Thyroid gland (tissue), 4 donors: ENCODE measurements at regions not wholly inside any gene's neighbourhood (a gene's known extent, or its start where the extent isn't known, plus 50 kb on each side); places are given as distances from the start of the nearest gene placed in this dataset.

Source experiments
- DNase-seq, 2 donors: peaks; one replicate each; pipeline ENCODE4 v3.0.0-alpha.2; 2019
- H3K27ac ChIP-seq, 3 donors: fragments of 200-600 bp; sonication (generic); 1 replicate in 2 of 3; 2 replicates in 1 of 3; pipeline ENCODE4 v1.5.1; 2016 to 2019; ENCODE audit warnings: mild to moderate bottlenecking in 1 of 3, moderate library complexity in 1 of 3
- H3K27me3 ChIP-seq: fragments of 200-600 bp; sonication (generic); one replicate; pipeline ENCODE4 v1.5.1; 2019
- H3K36me3 ChIP-seq, 2 donors: fragments of 200-600 bp; sonication (generic); one replicate each; pipeline ENCODE4 v1.5.1; 2016 to 2019
- H3K4me1 ChIP-seq, 2 donors: fragments of 200-600 bp; sonication (generic); one replicate each; pipeline ENCODE4 v1.5.1; 2017 to 2019
- H3K4me3 ChIP-seq, 3 donors: fragments of 200-600 bp; sonication (generic); replicated peaks in 1 of 3; 1 replicate in 2 of 3; 2 replicates in 1 of 3; pipeline ENCODE4 v1.5.1; 2016; ENCODE audit warnings: mild to moderate bottlenecking in 1 of 3
- H3K9me3 ChIP-seq: fragments of 200-600 bp; sonication (generic); one replicate; pipeline ENCODE4 v1.5.1; 2017
- CTCF ChIP-seq, 6 experiments: fragments of 200-600 bp in 3 of 6; fragments of 450-650 bp in 3 of 6; sonication (generic) in 3 of 6; IDR thresholded peaks; one replicate each; pipeline ENCODE4 v1.5.1; 2016 to 2019; ENCODE audit warnings: antibody characterized with exemption in 6 of 6, mild to moderate bottlenecking in 2 of 6, inconsistent platforms in 1 of 6, moderate library complexity in 1 of 6
- POLR2A ChIP-seq, 2 donors: fragments of 450-650 bp; IDR thresholded peaks; one replicate each; pipeline ENCODE4 v1.6.1; 2017; ENCODE audit warnings: antibody characterized with exemption in 2 of 2, mild to moderate bottlenecking in 2 of 2, moderate library complexity in 1 of 2
- WGBS, 2 donors: methylation state at CpG; one replicate each; pipeline ENCODE4 v1.1.5; 2017; 5-methylcytosine and 5-hydroxymethylcytosine counted together
- intact Hi-C: fragments of 100-400 bp; cut with DNase I; formaldehyde crosslinking; loops from one replicate; pipeline ENCODE4 v1.15.1; 2023

DNA sequence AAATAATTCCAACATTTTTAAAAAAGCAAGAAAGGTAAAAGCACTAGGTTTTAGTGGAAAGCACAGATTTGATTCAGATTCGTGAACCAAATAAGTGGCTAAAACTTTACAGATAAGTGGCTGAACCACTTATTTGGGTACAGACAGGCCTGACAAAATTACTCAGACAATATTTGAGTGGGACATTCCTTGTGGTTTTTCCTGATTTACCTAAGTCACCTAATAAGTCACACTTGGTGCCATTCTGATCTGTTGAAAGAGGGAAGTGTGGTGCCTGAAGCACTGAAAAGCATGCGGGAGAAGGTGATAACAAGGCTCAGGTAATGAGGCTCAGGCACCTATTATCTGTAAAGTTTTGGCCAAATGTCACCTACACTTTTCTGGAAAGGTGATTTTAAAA is 81.6 kb upstream of the CD55 start:
- WGBS, 2 donors, result 62 to 77% methylated on average over 2 of the region's 2 CpGs
- H3K36me3 ChIP-seq, result no peaks in the 10 kb centered on the region
- no peak overlapping the region for H3K4me3 ChIP-seq
- intact Hi-C loops, result no loop called here
- H3K4me1 ChIP-seq, result peaks cover 0 to 4% of the 10 kb centered on the region in 2 donors
- no peak for TF ChIP-seq POLR2A (IDR thresholded peaks at IDR 0.05)
- no peak for TF ChIP-seq CTCF (IDR thresholded peaks at IDR 0.05)
- H3K9me3 ChIP-seq, result no peaks in the 10 kb centered on the region
- DNase-seq, result no peak
- no peaks in the 10 kb centered on the region for H3K27me3 ChIP-seq
- no peak overlapping the region for H3K27ac ChIP-seq

DNA sequence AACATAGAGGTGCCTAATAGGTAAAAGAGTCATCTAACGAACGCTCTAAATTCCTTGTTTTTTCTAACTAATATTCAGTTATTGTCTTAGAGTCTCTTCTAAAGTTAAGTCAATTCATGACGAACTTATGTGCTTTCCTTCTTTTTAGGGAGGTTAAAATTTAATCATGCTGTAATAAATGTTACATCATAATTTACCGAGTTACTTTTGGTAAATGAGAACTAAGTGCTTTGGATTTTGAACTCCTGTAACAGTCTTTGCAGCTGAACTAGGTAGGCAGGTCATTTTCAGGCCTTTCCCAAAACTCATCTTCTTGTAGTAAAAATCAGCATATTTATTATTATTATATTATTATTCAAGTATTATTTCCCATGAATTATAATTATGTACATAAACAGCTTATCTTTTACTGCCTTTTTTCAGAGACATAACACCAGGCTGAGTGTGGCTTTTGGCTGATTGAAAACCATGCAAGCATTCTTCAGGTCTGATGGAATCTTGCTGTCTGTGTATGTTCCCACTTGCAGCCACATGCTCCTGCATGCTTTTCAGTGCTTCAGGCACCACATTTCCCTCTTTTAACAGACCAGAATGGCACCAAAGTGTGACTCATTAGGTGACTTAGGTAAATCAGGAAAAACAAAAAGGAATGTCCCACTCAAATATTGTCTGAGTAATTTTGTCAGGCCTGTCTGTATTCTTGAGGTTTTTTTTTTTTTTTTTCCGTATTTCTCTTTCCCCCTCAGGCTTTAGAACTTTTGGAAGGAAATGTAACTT is 81.0 kb upstream of the CD55 start:
- no peaks in the 10 kb centered on the region for H3K27me3 ChIP-seq
- intact Hi-C loops, result no loop called here
- H3K27ac ChIP-seq, result no peak overlapping the region
- H3K36me3 ChIP-seq, result no peaks in the 10 kb centered on the region
- TF ChIP-seq CTCF (IDR thresholded peaks at IDR 0.05) (no peak), POLR2A (IDR thresholded peaks at IDR 0.05) (no peak)
- no peak overlapping the region for H3K4me3 ChIP-seq
- whole genome bisulfite sequencing, 2 donors, result 77 to 80% methylated on average over 5 of the region's 5 CpGs
- peak in 1 of 2 donors; percentile 4 for DNase-seq
- H3K9me3 ChIP-seq, result no peaks in the 10 kb centered on the region
- H3K4me1 ChIP-seq, result peaks cover 0 to 4% of the 10 kb centered on the region in 2 donors

DNA sequence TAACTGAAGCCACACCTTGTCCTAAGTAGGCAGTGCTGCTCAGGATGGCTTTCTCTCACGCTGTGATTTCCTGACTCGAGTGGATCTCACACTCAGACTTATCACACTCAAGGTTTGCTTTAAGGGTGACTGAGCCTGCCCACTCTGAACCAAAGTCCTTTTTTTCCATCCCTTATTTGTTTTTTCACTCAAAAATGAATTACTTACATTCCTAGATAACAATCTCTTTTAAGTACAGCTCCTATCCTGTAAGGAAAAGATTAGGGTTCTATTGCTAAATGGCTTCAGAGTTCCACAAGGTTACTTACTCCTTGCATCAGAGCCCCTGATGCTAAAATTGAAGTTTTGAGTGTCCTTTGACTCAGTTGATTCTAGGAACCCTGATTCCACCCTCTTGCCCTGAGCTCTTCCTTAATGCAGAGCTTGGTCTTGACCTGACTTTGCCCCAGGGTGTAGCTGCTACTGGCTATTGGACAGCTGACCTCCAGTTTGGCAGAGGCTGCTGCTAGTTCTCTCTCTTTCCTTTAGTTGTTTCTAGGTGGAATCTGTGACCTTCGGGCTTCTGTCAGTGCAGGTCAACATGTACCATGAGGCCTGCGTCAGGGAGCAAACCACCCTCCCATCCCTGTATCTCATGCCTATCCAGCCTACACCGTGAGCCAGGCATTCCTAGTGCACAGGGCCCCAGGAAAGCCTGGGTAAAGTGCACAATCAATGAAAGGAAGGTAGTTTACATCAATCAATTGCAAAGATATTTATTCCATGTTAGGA is 80.1 kb upstream of the CD55 start:
- no peak overlapping the region for H3K27ac ChIP-seq
- intact Hi-C loops, result no loop called here
- no peak for DNase-seq

GRCh38 chr1:207243442-207244408 is 77.8 kb upstream of the CD55 start:
- no peak for TF ChIP-seq CTCF (IDR thresholded peaks at IDR 0.05)
- no peak for TF ChIP-seq POLR2A (IDR thresholded peaks at IDR 0.05)
- H3K27me3 ChIP-seq, result no peaks in the 10 kb centered on the region

More for the DNA sequence above, 80.1 kb upstream of the CD55 start:
- Histone ChIP-seq H3K27me3 (no peaks in the 10 kb centered on the region), H3K4me1 (peaks cover 0 to 4% of the 10 kb centered on the region in 2 donors), H3K36me3 (no peaks in the 10 kb centered on the region), H3K4me3 (no peak overlapping the region), H3K9me3 (no peaks in the 10 kb centered on the region)
- 63 to 69% methylated on average over 5 of the region's 5 CpGs for WGBS, 2 donors
- TF ChIP-seq CTCF (IDR thresholded peaks at IDR 0.05) (no peak), POLR2A (IDR thresholded peaks at IDR 0.05) (no peak)

More at GRCh38 chr1:207243442-207244408, 77.8 kb upstream of the CD55 start:
- intact Hi-C loops, result no loop called here
- DNase-seq, result no peak
- H3K4me1 ChIP-seq, result peaks cover 0 to 4% of the 10 kb centered on the region in 2 donors
- H3K4me3 ChIP-seq, result no peak overlapping the region
- H3K27ac ChIP-seq, result no peak overlapping the region
- no peaks in the 10 kb centered on the region for H3K36me3 ChIP-seq
- WGBS, 2 donors, result 75 to 76% methylated on average over 8 of the region's 8 CpGs
- no peaks in the 10 kb centered on the region for H3K9me3 ChIP-seq
